IMR-90 (cell line): ENCODE measurements at regions not wholly inside any gene's neighbourhood (a gene's known extent, or its start where the extent isn't known, plus 50 kb on each side); places are given as distances from the start of the nearest gene placed in this dataset.
A peak's percentile ranks its signal among the peaks of the same experiment; 100 is the strongest.

Experiments used
- ATAC-seq: fragments of 200-7000 bp; cut with Tn5 transposase; 2 replicates; pipeline ENCODE4 v1.9.1; 2020; ENCODE audit warnings: low read depth, mild to moderate bottlenecking, moderate library complexity
- BruUV-seq: library from RNA; stranded (reverse); fragments of 400-500 nt; replicated peaks from 2 replicates; lab custom pipeline; 2021; lab: Mats Ljungman, UMichigan
- CTCF ChIA-PET: fragments of 300-600 bp; formaldehyde crosslinking; extraction: SDS; loops from one replicate; lab custom pipeline; 2021; ENCODE audit warnings: antibody characterized with exemption; lab: Yijun Ruan, JAX
- POLR2A ChIA-PET: fragments of 300-600 bp; sonication (Branson Sonifier 250); formaldehyde crosslinking; loops from one replicate; lab custom pipeline; 2022; ENCODE audit warnings: antibody characterized with exemption; ENCODE audit not compliant: unreplicated experiment; lab: Charles Lee
- DNase-seq: peaks from one replicate; pipeline ENCODE4 v3.0.0; 2013
- H2AFZ ChIP-seq: replicated peaks from 2 replicates; pipeline ENCODE3; 2013; ENCODE audit warnings: low read length, mild to moderate bottlenecking; ENCODE audit not compliant: poor library complexity
- H2AK5ac ChIP-seq: 2 replicates; pipeline ENCODE4 v1.6.1; 2013; ENCODE audit warnings: low read depth, low read length, inconsistent platforms
- H2AK9ac ChIP-seq: replicated peaks from 2 replicates; pipeline ENCODE3; 2013; ENCODE audit warnings: mild to moderate bottlenecking, low read depth, low read length, moderate library complexity; ENCODE audit not compliant: poor library complexity
- H2BK120ac ChIP-seq: 2 replicates; pipeline ENCODE4 v1.6.1; 2013; ENCODE audit warnings: low read depth, low read length, inconsistent platforms
- H2BK15ac ChIP-seq: 3 replicates; pipeline ENCODE4 v1.6.1; 2013; ENCODE audit warnings: low read depth, low read length, inconsistent platforms
- H2BK20ac ChIP-seq: 2 replicates; pipeline ENCODE4 v1.6.1; 2013; ENCODE audit warnings: low read depth, mild to moderate bottlenecking, inconsistent platforms, low read length, moderate library complexity
- H2BK5ac ChIP-seq: 2 replicates; pipeline ENCODE4 v1.6.1; 2013; ENCODE audit warnings: mild to moderate bottlenecking, low read depth, low read length, inconsistent platforms; ENCODE audit not compliant: poor library complexity, severe bottlenecking
- H3K14ac ChIP-seq: replicated peaks from 2 replicates; pipeline ENCODE4 v1.6.1; 2013; ENCODE audit warnings: low read depth, low read length, inconsistent platforms
- H3K18ac ChIP-seq: 2 replicates; pipeline ENCODE4 v1.6.1; 2013; ENCODE audit warnings: low read depth, low read length, control low read depth
- H3K23ac ChIP-seq: 2 replicates; pipeline ENCODE4 v1.6.1; 2013; ENCODE audit warnings: low read depth, low read length, inconsistent platforms
- H3K27ac ChIP-seq: 2 replicates; pipeline ENCODE4 v1.5.1; 2013; ENCODE audit warnings: mild to moderate bottlenecking, control low read depth, low read length; ENCODE audit not compliant: insufficient read depth
- H3K27me3 ChIP-seq: 2 replicates; pipeline ENCODE4 v1.6.1; 2013; ENCODE audit warnings: low read length; ENCODE audit not compliant: control insufficient read depth, insufficient read depth
- H3K36me3 ChIP-seq: 2 replicates; pipeline ENCODE4 v1.6.1; 2013; ENCODE audit warnings: low read length, mixed read lengths; ENCODE audit not compliant: control insufficient read depth, insufficient read depth
- H3K4ac ChIP-seq: 2 replicates; pipeline ENCODE4 v1.6.1; 2013; ENCODE audit warnings: low read depth, low read length, inconsistent platforms
- H3K4me1 ChIP-seq: 2 replicates; pipeline ENCODE4 v1.6.1; 2013; ENCODE audit warnings: low read length, mixed read lengths; ENCODE audit not compliant: control insufficient read depth, insufficient read depth
- H3K4me2 ChIP-seq: 2 replicates; pipeline ENCODE4 v1.6.1; 2013; ENCODE audit warnings: low read depth, mild to moderate bottlenecking, control low read depth, low read length, moderate library complexity
- H3K4me3 ChIP-seq: 2 replicates; pipeline ENCODE4 v1.5.1; 2013; ENCODE audit warnings: low read depth, mild to moderate bottlenecking, control low read depth, low read length, moderate library complexity; ENCODE audit not compliant: insufficient read depth
- H3K56ac ChIP-seq: 2 replicates; pipeline ENCODE4 v1.6.1; 2013; ENCODE audit warnings: low read length, inconsistent platforms; ENCODE audit not compliant: insufficient read depth; ENCODE audit errors: extremely low read depth
- H3K79me1 ChIP-seq, 2 experiments: 2 replicates each; pipeline ENCODE4 v1.6.1; 2013; ENCODE audit warnings: low read length in 2 of 2, inconsistent platforms in 1 of 2, low read depth in 1 of 2
- H3K9ac ChIP-seq: 2 replicates; pipeline ENCODE4 v1.6.1; 2013; ENCODE audit warnings: low read depth, low read length, control low read depth
- H3K9me1 ChIP-seq: 2 replicates; pipeline ENCODE4 v1.6.1; 2013; ENCODE audit warnings: low read length, inconsistent platforms; ENCODE audit not compliant: insufficient read depth
- H3K9me3 ChIP-seq: 2 replicates; pipeline ENCODE4 v1.6.1; 2013; ENCODE audit warnings: low read length; ENCODE audit not compliant: control insufficient read depth, insufficient read depth
- H4K20me1 ChIP-seq: 2 replicates; pipeline ENCODE4 v1.6.1; 2013; ENCODE audit warnings: low read length, inconsistent platforms; ENCODE audit not compliant: insufficient read depth
- H4K5ac ChIP-seq: 2 replicates; pipeline ENCODE4 v1.6.1; 2013; ENCODE audit warnings: mild to moderate bottlenecking, low read depth, low read length, control low read depth
- H4K8ac ChIP-seq, 2 experiments: 2 replicates each; pipeline ENCODE4 v1.6.1; 2013; ENCODE audit warnings: low read depth in 2 of 2, low read length in 2 of 2, control low read depth in 1 of 2, inconsistent platforms in 1 of 2
- H4K91ac ChIP-seq: 2 replicates; pipeline ENCODE4 v1.6.1; 2013; ENCODE audit warnings: low read depth, low read length, inconsistent platforms; ENCODE audit not compliant: insufficient read depth
- CTCF ChIP-seq: conservative IDR thresholded peaks from 2 replicates; pipeline ENCODE4 v1.5.1; 2012; ENCODE audit warnings: mild to moderate bottlenecking, low read depth, low read length, improper control_type of control experiment
- NFE2L2 ChIP-seq: fragments of 150-350 bp; IDR thresholded peaks from 2 replicates; pipeline ENCODE4 v1.6.1; 2016; ENCODE audit warnings: low read depth, mild to moderate bottlenecking, low read length
- POLR2A ChIP-seq: IDR thresholded peaks from 2 replicates; pipeline ENCODE4 v1.6.1; 2012; ENCODE audit warnings: mild to moderate bottlenecking, low read depth, low read length
- RAD21 ChIP-seq: IDR thresholded peaks from 2 replicates; pipeline ENCODE4 v1.6.1; 2012; ENCODE audit warnings: low read length, improper control_type of control experiment
- SMC3 ChIP-seq: fragments of 150-350 bp; IDR thresholded peaks from 2 replicates; pipeline ENCODE4 v1.6.1; 2016; ENCODE audit warnings: low read depth, mild to moderate bottlenecking, antibody characterized with exemption, low read length, moderate library complexity
- USF2 ChIP-seq: fragments of 150-350 bp; IDR thresholded peaks from 2 replicates; pipeline ENCODE4 v1.6.1; 2017; ENCODE audit warnings: mild to moderate bottlenecking, antibody characterized with exemption, low read length, low read depth
- WGBS, 2 experiments: methylation state at CpG; one replicate each; pipeline versions ENCODE4 v1.1.5 to v1.1.7; 2013; ENCODE audit warnings: missing lambda C conversion rate in 2 of 2; ENCODE audit not compliant: insufficient read length in 1 of 2; ENCODE audit errors: extremely low coverage in 2 of 2; 5-methylcytosine and 5-hydroxymethylcytosine counted together
- dilution Hi-C: fragments of 300-500 bp; cut with HindIII; formaldehyde crosslinking; loops from one replicate; pipeline ENCODE4 v1.14.3; 2018; ENCODE audit warnings: low sequenced_read_pairs; ENCODE audit not compliant: unreplicated experiment
- in situ Hi-C: fragments of 300-500 bp; cut with MboI; formaldehyde crosslinking; loops from 3 replicates; pipeline ENCODE4 v1.14.3; 2019; ENCODE audit warnings: low sequenced_read_pairs, inconsistent platforms, mixed read lengths
- intact Hi-C: fragments of 100-400 bp; cut with micrococcal nuclease; formaldehyde crosslinking; loops from 2 replicates; pipeline ENCODE4 v1.10.0; 2022

- POLR2A ChIA-PET = no interaction called here
- dilution Hi-C loops = no loop called here
- no peaks in the 10 kb centered on the region for H4K20me1 ChIP-seq
Measured at GRCh38 chr18:11309172-11309571, 159.8 kb upstream of the PIEZO2 start.

More at GRCh38 chr18:11309172-11309571, 159.8 kb upstream of the PIEZO2 start:
- Histone ChIP-seq H3K79me1 (no peaks in the 10 kb centered on the region), H2BK20ac (no peak overlapping the region; the same call in 1 of the 2 replicates), H3K4me1 (no peaks in the 10 kb centered on the region), H3K4me2 (no peak overlapping the region), H3K27me3 (no peaks in the 10 kb centered on the region), H3K36me3 (no peaks in the 10 kb centered on the region), H3K14ac (no peak overlapping the region), H2AFZ (no peak overlapping the region), H3K18ac (no peak overlapping the region), H3K4ac (no peak overlapping the region), H3K4me3 (no peak overlapping the region), H2BK120ac (no peak overlapping the region), H4K91ac (no peak overlapping the region), H4K5ac (no peak overlapping the region), H3K56ac (no peak overlapping the region), H2AK9ac (no peak overlapping the region), H4K8ac (no peak overlapping the region), H3K9me1 (no peaks in the 10 kb centered on the region), H2BK5ac (no peak overlapping the region), H2AK5ac (no peak overlapping the region), H3K9me3 (no peaks in the 10 kb centered on the region; the same call in 1 of the 2 replicates), H3K9ac (no peak overlapping the region), H3K27ac (no peak overlapping the region), H2BK15ac (no peak overlapping the region), H3K23ac (no peak overlapping the region; the same call in 1 of the 2 replicates)
- in situ Hi-C loops = no loop called here
- no TSS peak for BruUV-seq
- ATAC-seq = peak; percentile 32; the same call in 1 of the 2 replicates
- TF ChIP-seq SMC3 (0 out of 2 replicates have a peak, but pooled peaks have one; percentile 9), POLR2A (no peak), RAD21 (peak; percentile 13; the same call in 1 of the 2 replicates), CTCF (0 out of 2 replicates have a peak, but pooled peaks have one; percentile 5), USF2 (no peak), NFE2L2 (no peak)
- no peak for DNase-seq
- CTCF ChIA-PET = interaction anchor here (1.1 kb wide), 1 partner anchor 15 kb away, joined by 3 read pairs; no protein-coding TSS in a partner anchor
- intact Hi-C loops = no loop called here
- no CpG with 5 or more reads among the region's 3 CpGs for WGBS, 2 experiments
